Panc1 (cell line): ENCODE measurements at regions not wholly inside any gene's neighbourhood (a gene's known extent, or its start where the extent isn't known, plus 50 kb on each side); places are given as distances from the start of the nearest gene placed in this dataset.

ENCODE experiments used
- ATAC-seq: fragments of 200-7000 bp; cut with Tn5 transposase; 2 replicates; pipeline ENCODE4 v1.9.1; 2020; ENCODE audit warnings: mild to moderate bottlenecking, moderate library complexity
- BruUV-seq: library from RNA; stranded (reverse); fragments of 400-500 nt; replicated peaks from 2 replicates; lab custom pipeline; 2021; lab: Mats Ljungman, UMichigan
- CTCF ChIA-PET: fragments of 300-600 bp; sonication (Branson Sonifier 250); formaldehyde crosslinking; loops from one replicate; lab custom pipeline; 2022; ENCODE audit warnings: antibody characterized with exemption; lab: Charles Lee
- POLR2A ChIA-PET: fragments of 300-600 bp; sonication (Branson Sonifier 250); formaldehyde crosslinking; loops from one replicate; lab custom pipeline; 2022; ENCODE audit warnings: antibody characterized with exemption; lab: Charles Lee
- DNase-seq: peaks from one replicate; pipeline ENCODE4 v3.0.0-alpha.2; 2010; ENCODE audit warnings: low read depth, low spot score
- H3K27ac ChIP-seq: 2 replicates; pipeline ENCODE4 v1.5.1; 2011; ENCODE audit warnings: mild to moderate bottlenecking, low read length, inconsistent platforms
- H3K27me3 ChIP-seq: fragments of 200-500 bp; sonication (Bioruptor generic); 2 replicates; pipeline ENCODE4 v1.6.0; 2014; ENCODE audit warnings: low read length, inconsistent platforms; ENCODE audit not compliant: control insufficient read depth, insufficient read depth
- H3K36me3 ChIP-seq: fragments of 200-500 bp; sonication (Bioruptor generic); 2 replicates; pipeline ENCODE4 v1.5.1; 2014; ENCODE audit warnings: inconsistent platforms, mild to moderate bottlenecking, low read length, moderate library complexity; ENCODE audit not compliant: control insufficient read depth, insufficient read depth
- H3K4me1 ChIP-seq: 2 replicates; pipeline ENCODE4 v1.5.1; 2011; ENCODE audit warnings: inconsistent platforms, mild to moderate bottlenecking, low read length, moderate library complexity; ENCODE audit not compliant: control insufficient read depth, insufficient read depth
- H3K4me3 ChIP-seq, 2 experiments: 2 replicates each; pipeline ENCODE4 v1.5.1; 2011 to 2012; ENCODE audit warnings: low read depth in 2 of 2, low read length in 2 of 2, mild to moderate bottlenecking in 2 of 2, inconsistent platforms in 1 of 2, moderate library complexity in 1 of 2
- H3K9me3 ChIP-seq: fragments of 200-500 bp; sonication (Bioruptor generic); 2 replicates; pipeline ENCODE4 v1.5.1; 2014; ENCODE audit warnings: low read depth, mild to moderate bottlenecking, inconsistent platforms, low read length, moderate library complexity; ENCODE audit not compliant: control insufficient read depth, insufficient read depth
- POLR2AphosphoS5 ChIP-seq: IDR thresholded peaks from 2 replicates; pipeline ENCODE4 v1.6.1; 2012; ENCODE audit warnings: mild to moderate bottlenecking, low read depth, low read length, moderate library complexity
- SIN3A ChIP-seq: IDR thresholded peaks from 2 replicates; pipeline ENCODE4 v1.6.1; 2012; ENCODE audit warnings: low read depth, mild to moderate bottlenecking, low read length, moderate library complexity, borderline replicate concordance; ENCODE audit not compliant: insufficient read depth
- TCF7L2 ChIP-seq: IDR thresholded peaks from 2 replicates; pipeline ENCODE4 v1.6.1; 2011; ENCODE audit warnings: mild to moderate bottlenecking, low read depth, low read length, inconsistent platforms
- in situ Hi-C: cut with HindIII; loops from 2 replicates; pipeline ENCODE4 v1.10.0; 2016; ENCODE audit warnings: low sequenced_read_pairs, low pct_unique_long_range_greater_than_20kb
- intact Hi-C: fragments of 100-400 bp; cut with micrococcal nuclease; formaldehyde crosslinking; loops from one replicate; pipeline ENCODE4 v1.10.0; 2022; ENCODE audit not compliant: unreplicated experiment
- TF ChIP-seq, protein P1 (sequence below): fragments of 450-650 bp; IDR thresholded peaks from 2 replicates; pipeline ENCODE4 v1.5.1; 2017; ENCODE audit warnings: mild to moderate bottlenecking
- TF ChIP-seq, protein P2 (sequence below), 2 experiments: IDR thresholded peaks; 2 replicates each; pipeline ENCODE4 v1.6.1; 2011 to 2012; ENCODE audit warnings: low read depth in 2 of 2, control low read depth in 1 of 2, low read length in 1 of 2, mild to moderate bottlenecking in 1 of 2, moderate library complexity in 1 of 2; ENCODE audit not compliant: insufficient read depth in 1 of 2

DNA sequence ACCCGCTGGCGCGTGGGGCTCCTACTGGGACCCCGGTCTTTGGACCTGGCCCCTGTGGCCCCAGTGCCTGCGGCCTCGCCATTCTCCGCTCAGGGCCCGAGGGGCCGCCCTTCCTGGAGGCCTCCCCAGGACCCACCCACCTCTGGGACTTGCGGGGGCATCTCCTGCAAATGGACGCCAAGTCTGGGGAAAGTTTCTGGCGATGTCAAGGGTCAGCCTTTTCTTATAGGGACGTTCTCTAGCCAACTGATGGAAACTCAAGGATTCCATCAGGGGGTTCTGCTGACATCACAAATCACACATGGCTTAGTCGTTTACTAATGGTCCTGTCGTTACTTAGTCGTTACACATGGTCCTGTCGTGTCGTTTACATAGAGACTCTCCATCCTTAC is 57.7 kb upstream of the RHOBTB1 start:
- in situ Hi-C loops (no loop called here), intact Hi-C loops (no loop called here)
- DNase-seq, result no peak
- Histone ChIP-seq H3K27ac (no peak overlapping the region), H3K27me3 (peaks cover 27% of the 10 kb centered on the region), H3K36me3 (no peaks in the 10 kb centered on the region), H3K4me3 (peak overlapping the region; percentile 47 to 53), H3K9me3 (no peaks in the 10 kb centered on the region), H3K4me1 (no peaks in the 10 kb centered on the region)
- TF ChIP-seq POLR2AphosphoS5 (no peak), TCF7L2 (no peak), SIN3A (no peak)
- TF ChIP-seq, protein P1, sequence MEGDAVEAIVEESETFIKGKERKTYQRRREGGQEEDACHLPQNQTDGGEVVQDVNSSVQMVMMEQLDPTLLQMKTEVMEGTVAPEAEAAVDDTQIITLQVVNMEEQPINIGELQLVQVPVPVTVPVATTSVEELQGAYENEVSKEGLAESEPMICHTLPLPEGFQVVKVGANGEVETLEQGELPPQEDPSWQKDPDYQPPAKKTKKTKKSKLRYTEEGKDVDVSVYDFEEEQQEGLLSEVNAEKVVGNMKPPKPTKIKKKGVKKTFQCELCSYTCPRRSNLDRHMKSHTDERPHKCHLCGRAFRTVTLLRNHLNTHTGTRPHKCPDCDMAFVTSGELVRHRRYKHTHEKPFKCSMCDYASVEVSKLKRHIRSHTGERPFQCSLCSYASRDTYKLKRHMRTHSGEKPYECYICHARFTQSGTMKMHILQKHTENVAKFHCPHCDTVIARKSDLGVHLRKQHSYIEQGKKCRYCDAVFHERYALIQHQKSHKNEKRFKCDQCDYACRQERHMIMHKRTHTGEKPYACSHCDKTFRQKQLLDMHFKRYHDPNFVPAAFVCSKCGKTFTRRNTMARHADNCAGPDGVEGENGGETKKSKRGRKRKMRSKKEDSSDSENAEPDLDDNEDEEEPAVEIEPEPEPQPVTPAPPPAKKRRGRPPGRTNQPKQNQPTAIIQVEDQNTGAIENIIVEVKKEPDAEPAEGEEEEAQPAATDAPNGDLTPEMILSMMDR, result no peak
- TF ChIP-seq, protein P2, sequence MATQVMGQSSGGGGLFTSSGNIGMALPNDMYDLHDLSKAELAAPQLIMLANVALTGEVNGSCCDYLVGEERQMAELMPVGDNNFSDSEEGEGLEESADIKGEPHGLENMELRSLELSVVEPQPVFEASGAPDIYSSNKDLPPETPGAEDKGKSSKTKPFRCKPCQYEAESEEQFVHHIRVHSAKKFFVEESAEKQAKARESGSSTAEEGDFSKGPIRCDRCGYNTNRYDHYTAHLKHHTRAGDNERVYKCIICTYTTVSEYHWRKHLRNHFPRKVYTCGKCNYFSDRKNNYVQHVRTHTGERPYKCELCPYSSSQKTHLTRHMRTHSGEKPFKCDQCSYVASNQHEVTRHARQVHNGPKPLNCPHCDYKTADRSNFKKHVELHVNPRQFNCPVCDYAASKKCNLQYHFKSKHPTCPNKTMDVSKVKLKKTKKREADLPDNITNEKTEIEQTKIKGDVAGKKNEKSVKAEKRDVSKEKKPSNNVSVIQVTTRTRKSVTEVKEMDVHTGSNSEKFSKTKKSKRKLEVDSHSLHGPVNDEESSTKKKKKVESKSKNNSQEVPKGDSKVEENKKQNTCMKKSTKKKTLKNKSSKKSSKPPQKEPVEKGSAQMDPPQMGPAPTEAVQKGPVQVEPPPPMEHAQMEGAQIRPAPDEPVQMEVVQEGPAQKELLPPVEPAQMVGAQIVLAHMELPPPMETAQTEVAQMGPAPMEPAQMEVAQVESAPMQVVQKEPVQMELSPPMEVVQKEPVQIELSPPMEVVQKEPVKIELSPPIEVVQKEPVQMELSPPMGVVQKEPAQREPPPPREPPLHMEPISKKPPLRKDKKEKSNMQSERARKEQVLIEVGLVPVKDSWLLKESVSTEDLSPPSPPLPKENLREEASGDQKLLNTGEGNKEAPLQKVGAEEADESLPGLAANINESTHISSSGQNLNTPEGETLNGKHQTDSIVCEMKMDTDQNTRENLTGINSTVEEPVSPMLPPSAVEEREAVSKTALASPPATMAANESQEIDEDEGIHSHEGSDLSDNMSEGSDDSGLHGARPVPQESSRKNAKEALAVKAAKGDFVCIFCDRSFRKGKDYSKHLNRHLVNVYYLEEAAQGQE (IDR thresholded peaks at IDR 0.05; ENCODE audit: insufficient read depth in 1 of 2, low read depth in 2 of 2, low read length in 1 of 2), result no peak
- ChIA-PET POLR2A (no interaction called here), CTCF (no interaction called here)
- BruUV-seq, result no TSS peak
- ATAC-seq, result no peak; the same call in 1 of the 2 replicates

DNA sequence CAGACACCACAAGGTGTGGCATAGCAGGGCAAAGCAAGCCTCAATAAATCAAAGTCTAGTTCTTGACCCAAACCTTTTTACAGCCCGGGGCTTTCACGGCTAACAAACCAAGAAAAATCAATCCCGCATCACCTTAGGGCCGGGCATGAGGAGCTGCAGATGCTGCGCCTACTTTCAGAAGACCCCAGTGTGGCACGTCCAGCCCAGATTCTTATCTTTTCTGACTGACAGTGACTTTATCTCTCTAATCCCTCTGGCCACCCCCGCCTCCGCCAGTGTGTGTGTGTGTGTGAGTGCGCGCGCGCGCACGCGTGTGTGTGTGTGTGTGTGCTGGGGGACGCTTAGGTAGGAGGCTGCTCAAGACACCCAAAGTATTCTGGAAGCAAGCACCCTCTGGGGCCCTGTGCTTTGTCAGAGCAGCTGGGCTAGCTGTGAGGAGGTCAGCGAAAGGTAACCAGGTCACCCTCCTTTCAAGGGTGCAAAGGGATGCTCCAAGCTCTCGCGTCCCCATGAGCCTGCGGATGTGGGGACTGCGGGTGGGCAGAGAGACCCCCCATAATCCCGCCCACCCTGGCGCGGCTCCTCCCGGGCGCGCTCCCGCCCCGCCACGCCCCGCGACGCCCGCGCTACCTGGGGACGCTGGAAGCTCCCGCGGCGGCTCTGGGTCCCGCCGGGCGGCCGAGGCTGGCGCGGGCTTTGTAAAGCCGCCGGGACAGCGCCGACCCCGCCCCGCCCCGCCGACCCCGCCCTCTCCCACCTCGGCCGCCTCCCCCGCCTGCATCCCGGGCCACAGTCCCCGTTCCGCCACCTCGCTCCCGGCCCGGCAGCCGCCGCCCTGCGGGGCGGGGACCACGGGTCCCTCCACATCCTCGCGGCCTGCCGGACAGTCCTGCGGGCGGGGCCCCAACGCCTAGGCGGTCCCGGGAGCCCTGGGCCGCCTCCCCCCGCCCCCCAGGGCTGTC is 57.1 kb upstream of the RHOBTB1 start:
- CTCF ChIA-PET, result no interaction called here
- DNase-seq (no peak), ATAC-seq (peak; percentile 92)
- Histone ChIP-seq H3K4me1 (no peaks in the 10 kb centered on the region), H3K27me3 (peaks cover 27% of the 10 kb centered on the region), H3K9me3 (no peaks in the 10 kb centered on the region), H3K4me3 (peak overlapping the region; percentile 47 to 53), H3K27ac (no peak overlapping the region), H3K36me3 (no peaks in the 10 kb centered on the region)
- no peak for TF ChIP-seq SIN3A
- no peak for TF ChIP-seq POLR2AphosphoS5
- TF ChIP-seq, protein P1, result no peak
- no peak for TF ChIP-seq TCF7L2
- TF ChIP-seq, protein P2 (IDR thresholded peaks at IDR 0.05; ENCODE audit: insufficient read depth in 1 of 2, low read depth in 2 of 2, low read length in 1 of 2), result no peak
- intact Hi-C loops, result no loop called here
- POLR2A ChIA-PET, result interaction anchor here (0.7 kb wide), 1 partner anchor 478 kb away, joined by 3 read pairs; no protein-coding TSS in a partner anchor
- in situ Hi-C loops, result no loop called here
- no TSS peak for BruUV-seq
